ENCODE measurements at regions not wholly inside any gene's neighbourhood (a gene's known extent, or its start where the extent isn't known, plus 50 kb on each side); places are given as distances from the start of the nearest gene placed in this dataset.

- TF ChIP-seq CTCF (IDR thresholded peaks at IDR 0.05) (no peak), POLR2A (IDR thresholded peaks at IDR 0.05) (no peak)
Measured at GRCh38 chr20:18904192-18904591, 90.6 kb downstream of the SCP2D1 start.
